CD14-positive monocyte (primary cell): ENCODE measurements at regions not wholly inside any gene's neighbourhood (a gene's known extent, or its start where the extent isn't known, plus 50 kb on each side); places are given as distances from the start of the nearest gene placed in this dataset.

Experiments
- DNase-seq, 3 donors: peaks; one replicate each; pipeline ENCODE4 v3.0.0-alpha.2; 2011 to 2022
- H2AFZ ChIP-seq: 2 replicates; pipeline ENCODE4 v1.6.0; 2012; ENCODE audit warnings: mild to moderate bottlenecking, low read depth, low read length, inconsistent platforms; ENCODE audit not compliant: insufficient read depth, poor library complexity, severe bottlenecking
- H3K27ac ChIP-seq, 2 donors: 1 replicate in 1 of 2; 2 replicates in 1 of 2; pipeline ENCODE4 v1.5.1; 2012 to 2013; ENCODE audit warnings: low read length in 2 of 2, control low read depth in 1 of 2, inconsistent platforms in 1 of 2, low read depth in 1 of 2, mild to moderate bottlenecking in 1 of 2
- H3K27me3 ChIP-seq, 2 donors: one replicate each; pipeline versions ENCODE4 v1.6.0 to v1.6.1; 2011 to 2013; ENCODE audit warnings: low read length in 2 of 2; ENCODE audit not compliant: control insufficient read depth in 2 of 2, insufficient read depth in 2 of 2
- H3K36me3 ChIP-seq, 2 donors: replicated peaks in 1 of 2; 1 replicate in 1 of 2; 2 replicates in 1 of 2; pipeline versions ENCODE4 v1.5.1 to v1.6.1; 2012 to 2013; ENCODE audit warnings: low read length in 2 of 2, control low read depth in 1 of 2, inconsistent platforms in 1 of 2, mild to moderate bottlenecking in 1 of 2; ENCODE audit not compliant: insufficient read depth in 2 of 2, control insufficient read depth in 1 of 2
- H3K4me1 ChIP-seq, 2 donors: 1 replicate in 1 of 2; 2 replicates in 1 of 2; pipeline versions ENCODE4 v1.5.1 to v1.6.1; 2012 to 2013; ENCODE audit warnings: low read length in 2 of 2, control low read depth in 1 of 2, inconsistent platforms in 1 of 2, mild to moderate bottlenecking in 1 of 2, moderate library complexity in 1 of 2; ENCODE audit not compliant: insufficient read depth in 2 of 2, control insufficient read depth in 1 of 2
- H3K4me2 ChIP-seq: replicated peaks from 2 replicates; pipeline ENCODE3; 2012; ENCODE audit warnings: low read length, moderate library complexity, mild to moderate bottlenecking; ENCODE audit not compliant: poor library complexity, severe bottlenecking; ENCODE audit errors: extremely low read depth
- H3K4me3 ChIP-seq, 3 experiments: fragments of 200-600 bp in 1 of 3; sonication (generic) in 1 of 3; replicated peaks in 1 of 3; 1 replicate in 2 of 3; 2 replicates in 1 of 3; pipeline ENCODE4 v1.5.1; 2011 to 2013; ENCODE audit warnings: low read length in 3 of 3, mild to moderate bottlenecking in 3 of 3, control low read depth in 2 of 3, low read depth in 2 of 3, inconsistent platforms in 1 of 3, moderate library complexity in 1 of 3
- H3K79me2 ChIP-seq: 2 replicates; pipeline ENCODE4 v1.6.0; 2012; ENCODE audit warnings: mild to moderate bottlenecking, control low read depth, inconsistent platforms, low read length, moderate library complexity; ENCODE audit not compliant: insufficient read depth
- H3K9ac ChIP-seq: 2 replicates; pipeline ENCODE4 v1.6.0; 2017; ENCODE audit warnings: low read length, mild to moderate bottlenecking; ENCODE audit not compliant: insufficient read depth, poor library complexity, severe bottlenecking
- H3K9me3 ChIP-seq, 2 donors: replicated peaks in 1 of 2; 1 replicate in 1 of 2; 2 replicates in 1 of 2; pipeline versions ENCODE4 v1.5.1 to v1.6.1; 2012 to 2013; ENCODE audit warnings: low read length in 2 of 2, control low read depth in 1 of 2; ENCODE audit not compliant: control insufficient read depth in 1 of 2, insufficient read depth in 1 of 2
- H4K20me1 ChIP-seq: 2 replicates; pipeline ENCODE4 v1.6.0; 2012; ENCODE audit warnings: mild to moderate bottlenecking, low read length, control low read depth, moderate library complexity; ENCODE audit not compliant: insufficient read depth
- H3K27ac Mint-ChIP-seq, 7 donors: one replicate each; pipeline ENCODE4 v1.8.0; 2020; ENCODE audit warnings: mild to moderate bottlenecking in 7 of 7, mixed read lengths in 7 of 7, moderate library complexity in 6 of 7, inconsistent platforms in 2 of 7
- H3K27me3 Mint-ChIP-seq, 3 donors: one replicate each; pipeline ENCODE4 v1.8.0; 2021 to 2022; ENCODE audit warnings: low read depth in 3 of 3, mild to moderate bottlenecking in 3 of 3, mixed read lengths in 3 of 3, moderate library complexity in 3 of 3, inconsistent platforms in 1 of 3
- H3K36me3 Mint-ChIP-seq, 2 donors: one replicate each; pipeline ENCODE4 v1.8.0; 2020; ENCODE audit warnings: mixed read lengths in 2 of 2, inconsistent platforms in 1 of 2, mild to moderate bottlenecking in 1 of 2
- H3K4me1 Mint-ChIP-seq: one replicate; pipeline ENCODE4 v1.8.0; 2020; ENCODE audit warnings: mild to moderate bottlenecking, mixed read lengths
- H3K4me3 Mint-ChIP-seq, 2 donors: one replicate each; pipeline ENCODE4 v1.8.0; 2020; ENCODE audit warnings: mild to moderate bottlenecking in 2 of 2, mixed read lengths in 2 of 2, moderate library complexity in 1 of 2
- H3K9me3 Mint-ChIP-seq, 7 donors: one replicate each; pipeline ENCODE4 v1.8.0; 2020 to 2022; ENCODE audit warnings: mixed read lengths in 7 of 7, mild to moderate bottlenecking in 6 of 7, moderate library complexity in 6 of 7, inconsistent platforms in 2 of 7
- CTCF ChIP-seq: fragments of 200-600 bp; IDR thresholded peaks from one replicate; pipeline ENCODE4 v1.8.0; 2022; ENCODE audit warnings: antibody characterized with exemption, mild to moderate bottlenecking
- WGBS: methylation state at CpG from one replicate; pipeline ENCODE4 v1.1.5; 2013; ENCODE audit warnings: missing lambda C conversion rate; ENCODE audit not compliant: insufficient coverage; 5-methylcytosine and 5-hydroxymethylcytosine counted together
- intact Hi-C, 2 donors: fragments of 100-400 bp; cut with micrococcal nuclease; formaldehyde crosslinking; loops; one replicate each; pipeline versions ENCODE4 v1.15.0 to v1.15.1; 2023

GRCh38 chr1:116262995-116263385 lies 110.1 kb upstream of the ATP1A1 start:
- no peaks in the 10 kb centered on the region for H3K36me3 ChIP-seq
- H3K4me2 ChIP-seq: no peak overlapping the region
- peaks cover 11% of the 10 kb centered on the region for H3K4me1 Mint-ChIP-seq
- no peaks in the 10 kb centered on the region for H3K79me2 ChIP-seq
- no peaks in the 10 kb centered on the region for H3K27me3 ChIP-seq
- H3K9ac ChIP-seq: no peak overlapping the region
- H2AFZ ChIP-seq: no peak overlapping the region
- no CpG with 5 or more reads among the region's 1 CpG for WGBS
- H3K27ac ChIP-seq: no peak overlapping the region
- H3K4me3 Mint-ChIP-seq: no peak overlapping the region
- no peaks in the 10 kb centered on the region for H3K36me3 Mint-ChIP-seq
- no peak for TF ChIP-seq CTCF
- intact Hi-C loops: no loop called here
- no peaks in the 10 kb centered on the region for H3K9me3 ChIP-seq
- H3K4me3 ChIP-seq: no peak overlapping the region
- no peak overlapping the region for H3K27ac Mint-ChIP-seq
- H3K4me1 ChIP-seq: peaks cover under 1 to 6% of the 10 kb centered on the region in 2 donors
- no peaks in the 10 kb centered on the region for H4K20me1 ChIP-seq
- no peak for DNase-seq
- H3K27me3 Mint-ChIP-seq: peaks cover 0 to 9% (median 2%) of the 10 kb centered on the region in 3 donors
- H3K9me3 Mint-ChIP-seq: peaks cover 0 to 4% (median 0%) of the 10 kb centered on the region in 7 donors

GRCh38 chr1:116265931-116266863 lies 106.8 kb upstream of the ATP1A1 start:
- peaks cover 9% of the 10 kb centered on the region for H3K4me1 Mint-ChIP-seq

More at GRCh38 chr1:116265931-116266863, 106.8 kb upstream of the ATP1A1 start:
- intact Hi-C loops: no loop called here
- no peak for DNase-seq
- Histone ChIP-seq H3K9me3 (no peaks in the 10 kb centered on the region), H3K4me1 (peaks cover 5 to 6% of the 10 kb centered on the region in 2 donors), H4K20me1 (no peaks in the 10 kb centered on the region), H3K9ac (no peak overlapping the region), H3K4me2 (no peak overlapping the region), H2AFZ (no peak overlapping the region), H3K27ac (no peak overlapping the region), H3K27me3 (no peaks in the 10 kb centered on the region), H3K4me3 (no peak overlapping the region), H3K79me2 (no peaks in the 10 kb centered on the region), H3K36me3 (no peaks in the 10 kb centered on the region)
- H3K36me3 Mint-ChIP-seq: no peaks in the 10 kb centered on the region
- peaks cover 0 to 4% (median 0%) of the 10 kb centered on the region in 7 donors for H3K9me3 Mint-ChIP-seq
- no peak for TF ChIP-seq CTCF
- peaks cover 2 to 6% (median 5%) of the 10 kb centered on the region in 3 donors for H3K27me3 Mint-ChIP-seq
- no peak overlapping the region for H3K27ac Mint-ChIP-seq
- WGBS: 87% methylated on average over 3 of the region's 6 CpGs
- no peak overlapping the region for H3K4me3 Mint-ChIP-seq
